ENCODE measurements at regions not wholly inside any gene's neighbourhood (a gene's known extent, or its start where the extent isn't known, plus 50 kb on each side); places are given as distances from the start of the nearest gene placed in this dataset.

DNA sequence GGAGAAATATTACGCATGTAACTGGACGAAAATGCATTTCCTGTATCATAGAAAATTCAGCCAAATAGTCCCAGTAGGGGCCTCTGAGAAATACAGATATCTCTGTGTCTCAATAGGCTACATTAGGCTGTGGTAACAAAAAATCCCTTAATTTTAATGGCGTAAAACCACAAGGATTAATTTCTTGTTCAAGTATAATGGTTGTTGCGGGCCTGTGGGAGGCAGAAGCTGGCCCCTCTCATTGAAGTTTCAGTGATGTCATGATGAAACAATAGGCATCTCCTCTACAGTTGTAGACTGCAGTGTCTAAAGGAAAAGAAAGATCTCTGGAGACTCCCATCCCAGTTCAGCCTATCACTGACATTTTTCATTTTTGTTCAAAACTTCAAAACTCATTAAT is 1625.6 kb upstream of the C9orf72 start:
- Histone ChIP-seq H3K4me1 (no peaks in the 10 kb centered on the region), H3K27me3 (no peaks in the 10 kb centered on the region), H3K27ac (no peak overlapping the region), H3K9me3 (no peaks in the 10 kb centered on the region), H3K36me3 (no peaks in the 10 kb centered on the region), H3K4me3 (no peak overlapping the region)
- 67 to 77% (median 74%) methylated on average over 4 of the region's 4 CpGs for WGBS, 4 donors
- intact Hi-C loops (cut with DNase I), result no loop called here
- no peak for DNase-seq
- TF ChIP-seq, protein P1, sequence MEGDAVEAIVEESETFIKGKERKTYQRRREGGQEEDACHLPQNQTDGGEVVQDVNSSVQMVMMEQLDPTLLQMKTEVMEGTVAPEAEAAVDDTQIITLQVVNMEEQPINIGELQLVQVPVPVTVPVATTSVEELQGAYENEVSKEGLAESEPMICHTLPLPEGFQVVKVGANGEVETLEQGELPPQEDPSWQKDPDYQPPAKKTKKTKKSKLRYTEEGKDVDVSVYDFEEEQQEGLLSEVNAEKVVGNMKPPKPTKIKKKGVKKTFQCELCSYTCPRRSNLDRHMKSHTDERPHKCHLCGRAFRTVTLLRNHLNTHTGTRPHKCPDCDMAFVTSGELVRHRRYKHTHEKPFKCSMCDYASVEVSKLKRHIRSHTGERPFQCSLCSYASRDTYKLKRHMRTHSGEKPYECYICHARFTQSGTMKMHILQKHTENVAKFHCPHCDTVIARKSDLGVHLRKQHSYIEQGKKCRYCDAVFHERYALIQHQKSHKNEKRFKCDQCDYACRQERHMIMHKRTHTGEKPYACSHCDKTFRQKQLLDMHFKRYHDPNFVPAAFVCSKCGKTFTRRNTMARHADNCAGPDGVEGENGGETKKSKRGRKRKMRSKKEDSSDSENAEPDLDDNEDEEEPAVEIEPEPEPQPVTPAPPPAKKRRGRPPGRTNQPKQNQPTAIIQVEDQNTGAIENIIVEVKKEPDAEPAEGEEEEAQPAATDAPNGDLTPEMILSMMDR (IDR thresholded peaks at IDR 0.05), result no peak
- TF ChIP-seq POLR2A (IDR thresholded peaks at IDR 0.05), result no peak
- ATAC-seq, result no peak

DNA sequence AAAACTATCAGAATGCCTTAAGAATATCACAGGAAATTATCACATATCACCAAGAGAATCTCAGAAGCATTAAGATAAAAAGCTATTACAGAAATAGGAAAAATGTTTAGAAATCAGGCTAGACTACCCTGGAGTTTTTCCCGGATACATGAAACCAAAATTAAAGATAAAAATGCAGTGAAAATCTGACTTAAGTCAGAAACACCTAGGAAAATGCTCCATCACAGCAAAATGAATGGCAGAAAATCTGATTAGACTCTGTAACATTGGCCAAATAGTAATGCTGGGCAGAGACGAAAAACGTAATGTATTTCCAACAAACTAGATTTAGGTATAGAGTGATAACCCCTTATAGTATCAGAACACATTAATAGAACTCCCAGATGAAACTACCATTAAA is 1626.7 kb upstream of the C9orf72 start:
- no peak for ATAC-seq
- Histone ChIP-seq H3K27ac (no peak overlapping the region), H3K36me3 (no peaks in the 10 kb centered on the region), H3K4me1 (no peaks in the 10 kb centered on the region), H3K4me3 (no peak overlapping the region), H3K9me3 (no peaks in the 10 kb centered on the region), H3K27me3 (no peaks in the 10 kb centered on the region)
- intact Hi-C loops (cut with DNase I), result no loop called here
- TF ChIP-seq, protein P1 (IDR thresholded peaks at IDR 0.05), result no peak
- TF ChIP-seq POLR2A (IDR thresholded peaks at IDR 0.05), result no peak
- 70 to 84% (median 72%) methylated on average over 3 of the region's 3 CpGs for WGBS, 4 donors
- DNase-seq, result no peak

DNA sequence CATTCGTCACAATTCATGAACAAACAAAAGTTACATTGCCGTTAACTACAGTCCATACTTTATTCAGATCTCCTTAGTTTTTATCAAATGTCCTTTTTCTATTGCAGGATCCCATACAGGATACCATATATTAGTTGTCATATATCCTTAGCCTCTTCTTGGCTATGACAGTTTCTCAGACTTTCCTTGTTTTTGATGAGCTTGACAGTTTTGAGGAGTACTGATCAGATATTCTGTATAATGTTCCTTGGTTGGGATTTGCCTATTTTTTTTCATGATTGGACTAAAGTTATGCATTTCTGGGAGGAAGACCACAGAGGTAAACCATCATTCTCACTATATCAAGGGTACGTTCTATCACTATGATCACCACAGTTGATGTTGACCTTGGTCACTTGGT is 1627.4 kb upstream of the C9orf72 start:
- WGBS, 4 donors, result 84 to 88% (median 87%) methylated on average over 3 of the region's 3 CpGs
- intact Hi-C loops (cut with DNase I), result no loop called here

DNA sequence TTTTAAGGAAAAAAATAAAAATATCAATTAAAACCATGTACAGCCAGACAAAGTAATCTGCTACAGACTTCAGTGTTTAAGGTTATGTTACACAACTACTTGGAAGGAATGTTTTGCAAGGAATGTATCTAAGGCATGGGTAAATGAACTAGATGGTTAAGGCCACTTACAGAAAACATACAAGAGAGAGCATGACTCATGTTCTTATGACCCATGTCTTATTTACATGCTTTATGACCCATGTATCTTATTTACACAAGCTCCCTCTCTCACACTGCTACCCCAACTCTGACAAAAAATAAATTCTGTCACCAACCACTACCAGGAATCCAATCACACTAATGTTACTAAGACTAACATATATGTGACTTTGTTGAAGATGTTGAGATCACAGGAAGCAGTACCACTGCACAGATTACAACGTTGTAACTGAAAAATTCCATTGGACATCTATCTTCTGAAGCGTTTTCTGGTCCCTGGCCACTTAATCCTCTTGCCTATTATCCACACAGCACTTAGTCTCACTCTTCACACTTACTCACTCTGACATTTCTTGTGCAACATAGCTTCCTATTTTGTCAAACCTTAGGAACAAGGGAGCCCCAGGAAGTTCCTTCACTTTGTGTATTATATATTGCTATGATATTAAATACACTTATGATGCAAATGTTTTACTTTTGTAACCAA is 1630.1 kb upstream of the C9orf72 start:
- TF ChIP-seq, protein P1 (IDR thresholded peaks at IDR 0.05), result no peak
- TF ChIP-seq POLR2A (IDR thresholded peaks at IDR 0.05), result no peak
- ATAC-seq, result no peak
- no peaks in the 10 kb centered on the region for H3K36me3 ChIP-seq

More for the DNA sequence above, 1627.4 kb upstream of the C9orf72 start:
- no peaks in the 10 kb centered on the region for H3K4me1 ChIP-seq
- ATAC-seq (no peak), DNase-seq (no peak)
- no peaks in the 10 kb centered on the region for H3K9me3 ChIP-seq
- TF ChIP-seq, protein P1 (IDR thresholded peaks at IDR 0.05), result no peak
- TF ChIP-seq POLR2A (IDR thresholded peaks at IDR 0.05), result no peak
- no peak overlapping the region for H3K4me3 ChIP-seq
- no peaks in the 10 kb centered on the region for H3K27me3 ChIP-seq
- no peaks in the 10 kb centered on the region for H3K36me3 ChIP-seq
- H3K27ac ChIP-seq, result no peak overlapping the region

More for the DNA sequence above, 1630.1 kb upstream of the C9orf72 start:
- no peaks in the 10 kb centered on the region for H3K9me3 ChIP-seq
- H3K27ac ChIP-seq, result no peak overlapping the region
- DNase-seq, result no peak
- no peak overlapping the region for H3K4me3 ChIP-seq
- 21 to 30% (median 27%) methylated on average over 2 of the region's 2 CpGs for WGBS, 4 donors
- H3K4me1 ChIP-seq, result no peaks in the 10 kb centered on the region
- no peaks in the 10 kb centered on the region for H3K27me3 ChIP-seq
- intact Hi-C loops (cut with DNase I), result no loop called here
